ENCODE measurements at regions not wholly inside any gene's neighbourhood (a gene's known extent, or its start where the extent isn't known, plus 50 kb on each side); places are given as distances from the start of the nearest gene placed in this dataset.

- no peak for ATAC-seq
- Histone ChIP-seq H3K36me3 (no peaks in the 10 kb centered on the region), H3K27ac (no peak overlapping the region), H3K9me3 (no peaks in the 10 kb centered on the region), H3K27me3 (no peaks in the 10 kb centered on the region), H3K4me3 (no peak overlapping the region), H3K4me1 (no peaks in the 10 kb centered on the region)
- no peak for TF ChIP-seq CTCF (IDR thresholded peaks at IDR 0.05)
- intact Hi-C loops (cut with DNase I) = no loop called here
- DNase-seq = no peak
- no peak for FAIRE-seq
- WGBS, 2 donors = 91 to 96% methylated on average over 3 of the region's 3 CpGs
Measured at GRCh38 chr5:91477408-91477807, 94.3 kb upstream of the ARRDC3 start.

- FAIRE-seq (no peak), ATAC-seq (no peak), DNase-seq (no peak)
- Histone ChIP-seq H3K4me1 (no peaks in the 10 kb centered on the region), H3K36me3 (no peaks in the 10 kb centered on the region), H3K4me3 (no peak overlapping the region), H3K27me3 (no peaks in the 10 kb centered on the region), H3K9me3 (no peaks in the 10 kb centered on the region), H3K27ac (no peak overlapping the region)
- intact Hi-C loops (cut with DNase I) = no loop called here
- WGBS, 2 donors = 46 to 58% methylated on average over 1 of the region's 1 CpG
- TF ChIP-seq CTCF (IDR thresholded peaks at IDR 0.05) = no peak
Measured at GRCh38 chr5:91474201-91474600, 91.1 kb upstream of the ARRDC3 start.

- TF ChIP-seq CTCF (IDR thresholded peaks at IDR 0.05) = no peak
- ATAC-seq (no peak), DNase-seq (no peak), FAIRE-seq (no peak)
- intact Hi-C loops (cut with DNase I) = no loop called here
- H3K4me1 ChIP-seq = no peaks in the 10 kb centered on the region
- H3K9me3 ChIP-seq = no peaks in the 10 kb centered on the region
- no peaks in the 10 kb centered on the region for H3K36me3 ChIP-seq
- H3K4me3 ChIP-seq = no peak overlapping the region
- no peak overlapping the region for H3K27ac ChIP-seq
- no peaks in the 10 kb centered on the region for H3K27me3 ChIP-seq
- 54 to 60% methylated on average over 1 of the region's 1 CpG for WGBS, 2 donors
Measured at GRCh38 chr5:91472631-91473030, 89.5 kb upstream of the ARRDC3 start.

- ATAC-seq (peak in 3 of 4 donors; percentile 26 to 76 (median 74)), DNase-seq (no peak)
Measured at GRCh38 chr5:91469517-91470165, 86.5 kb upstream of the ARRDC3 start.

More at GRCh38 chr5:91469517-91470165, 86.5 kb upstream of the ARRDC3 start:
- Histone ChIP-seq H3K27ac (peak overlapping the region in 2 of 4 donors; percentile 8 to 31), H3K4me1 (no peaks in the 10 kb centered on the region), H3K36me3 (no peaks in the 10 kb centered on the region), H3K9me3 (no peaks in the 10 kb centered on the region), H3K4me3 (no peak overlapping the region), H3K27me3 (no peaks in the 10 kb centered on the region)
- 67 to 73% methylated on average over 10 of the region's 10 CpGs for WGBS, 2 donors
- intact Hi-C loops (cut with DNase I) = no loop called here
- no peak for TF ChIP-seq CTCF (IDR thresholded peaks at IDR 0.05)
- no peak for FAIRE-seq
